Endodermal cell (in vitro differentiated cells): ENCODE measurements at regions not wholly inside any gene's neighbourhood (a gene's known extent, or its start where the extent isn't known, plus 50 kb on each side); places are given as distances from the start of the nearest gene placed in this dataset.

Experiments used
- DNase-seq: peaks from one replicate; pipeline ENCODE4 v3.0.0-alpha.2; 2017
- H3K27ac ChIP-seq: 2 replicates; pipeline ENCODE4 v1.5.1; 2013; ENCODE audit warnings: mild to moderate bottlenecking, low read depth, low read length, moderate library complexity
- H3K27me3 ChIP-seq: 2 replicates; pipeline ENCODE4 v1.6.1; 2013; ENCODE audit warnings: mild to moderate bottlenecking, low read length, moderate library complexity; ENCODE audit not compliant: insufficient read depth, control insufficient read depth, poor library complexity, severe bottlenecking
- H3K36me3 ChIP-seq: 2 replicates; pipeline ENCODE4 v1.7.0; 2013; ENCODE audit warnings: mild to moderate bottlenecking, low read length, moderate library complexity; ENCODE audit not compliant: control insufficient read depth, insufficient read depth
- H3K4me1 ChIP-seq: one replicate; pipeline ENCODE4 v1.7.0; 2013; ENCODE audit warnings: low read length; ENCODE audit not compliant: control insufficient read depth, insufficient read depth
- H3K4me3 ChIP-seq: 2 replicates; pipeline ENCODE4 v1.5.1; 2013; ENCODE audit warnings: mild to moderate bottlenecking, low read length, moderate library complexity
- H3K9ac ChIP-seq: 2 replicates; pipeline ENCODE4 v1.6.1; 2013; ENCODE audit warnings: mild to moderate bottlenecking, low read length, moderate library complexity; ENCODE audit not compliant: poor library complexity, severe bottlenecking; ENCODE audit errors: extremely low read depth
- H3K9me3 ChIP-seq: 2 replicates; pipeline ENCODE4 v1.6.1; 2013; ENCODE audit warnings: mild to moderate bottlenecking, low read length, moderate library complexity; ENCODE audit not compliant: control insufficient read depth
- H3K27ac Mint-ChIP-seq: 2 replicates; pipeline ENCODE4 v1.8.0; 2020; ENCODE audit warnings: mixed read lengths
- H3K27me3 Mint-ChIP-seq: 2 replicates; pipeline ENCODE4 v1.8.0; 2021; ENCODE audit warnings: mild to moderate bottlenecking, mixed read lengths; ENCODE audit not compliant: insufficient read depth
- H3K36me3 Mint-ChIP-seq: 2 replicates; pipeline ENCODE4 v1.8.0; 2020; ENCODE audit warnings: low read depth, mixed read lengths
- H3K4me1 Mint-ChIP-seq: 2 replicates; pipeline ENCODE4 v1.8.0; 2020; ENCODE audit warnings: mixed read lengths
- H3K4me3 Mint-ChIP-seq: 2 replicates; pipeline ENCODE4 v1.8.0; 2020; ENCODE audit warnings: mild to moderate bottlenecking, moderate library complexity, mixed read lengths
- H3K9me3 Mint-ChIP-seq: 2 replicates; pipeline ENCODE4 v1.8.0; 2020; ENCODE audit warnings: mild to moderate bottlenecking, mixed read lengths
- CTCF ChIP-seq: fragments of 200-600 bp; sonication (generic); conservative IDR thresholded peaks from 2 replicates; pipeline ENCODE4 v1.5.0; 2021; ENCODE audit warnings: antibody characterized with exemption, mild to moderate bottlenecking
- WGBS, 2 experiments: methylation state at CpG; one replicate each; pipeline versions ENCODE4 v1.1.5 to v1.1.7; 2013; ENCODE audit warnings: missing lambda C conversion rate in 2 of 2, mixed read lengths in 1 of 2; ENCODE audit not compliant: insufficient coverage in 1 of 2, insufficient read length in 1 of 2; 5-methylcytosine and 5-hydroxymethylcytosine counted together

- Histone ChIP-seq H3K27me3 (no peaks in the 10 kb centered on the region), H3K4me1 (peaks cover 2% of the 10 kb centered on the region), H3K27ac (no peak overlapping the region), H3K36me3 (no peaks in the 10 kb centered on the region), H3K9me3 (no peaks in the 10 kb centered on the region), H3K4me3 (no peak overlapping the region), H3K9ac (no peak overlapping the region)
- no peaks in the 10 kb centered on the region for H3K36me3 Mint-ChIP-seq
- no CpG with 5 or more reads among the region's 2 CpGs for WGBS, 2 experiments
- H3K27me3 Mint-ChIP-seq, result no peaks in the 10 kb centered on the region
- no peak for TF ChIP-seq CTCF
- no peak overlapping the region for H3K4me3 Mint-ChIP-seq
- H3K9me3 Mint-ChIP-seq, result no peaks in the 10 kb centered on the region
- DNase-seq, result no peak
- H3K4me1 Mint-ChIP-seq, result peaks cover 8% of the 10 kb centered on the region
- H3K27ac Mint-ChIP-seq, result no peak overlapping the region
These were observed 98.0 kb upstream of the USP15 start for GRCh38 chr12:62162214-62162613.

- Histone ChIP-seq H3K4me1 (no peaks in the 10 kb centered on the region), H3K36me3 (no peaks in the 10 kb centered on the region), H3K9ac (no peak overlapping the region), H3K27ac (no peak overlapping the region), H3K4me3 (no peak overlapping the region), H3K9me3 (no peaks in the 10 kb centered on the region), H3K27me3 (no peaks in the 10 kb centered on the region)
- no peak for DNase-seq
- Mint-ChIP-seq H3K9me3 (no peaks in the 10 kb centered on the region), H3K27ac (no peak overlapping the region), H3K4me3 (no peak overlapping the region), H3K27me3 (no peaks in the 10 kb centered on the region), H3K4me1 (peaks cover 4% of the 10 kb centered on the region), H3K36me3 (no peaks in the 10 kb centered on the region)
- no peak for TF ChIP-seq CTCF
- 92% methylated on average over 1 of the region's 1 CpG; no CpG with 5 or more reads in 1 of the 2 experiments for WGBS, 2 experiments
These were observed 96.8 kb upstream of the USP15 start for GRCh38 chr12:62163368-62163767.

- no peak for TF ChIP-seq CTCF
- Histone ChIP-seq H3K9ac (no peak overlapping the region), H3K27me3 (no peaks in the 10 kb centered on the region), H3K9me3 (no peaks in the 10 kb centered on the region), H3K36me3 (no peaks in the 10 kb centered on the region), H3K4me1 (no peaks in the 10 kb centered on the region), H3K27ac (no peak overlapping the region), H3K4me3 (no peak overlapping the region)
- Mint-ChIP-seq H3K36me3 (no peaks in the 10 kb centered on the region), H3K27me3 (no peaks in the 10 kb centered on the region), H3K4me1 (no peaks in the 10 kb centered on the region), H3K27ac (no peak overlapping the region), H3K4me3 (no peak overlapping the region), H3K9me3 (no peaks in the 10 kb centered on the region)
- DNase-seq, result no peak
- 93 to 96% methylated on average over 3 to 4 of the region's 4 CpGs for WGBS, 2 experiments
These were observed 96.2 kb upstream of the USP15 start for GRCh38 chr12:62164036-62164435.
